ENCODE measurements at regions not wholly inside any gene's neighbourhood (a gene's known extent, or its start where the extent isn't known, plus 50 kb on each side); places are given as distances from the start of the nearest gene placed in this dataset.
A peak's percentile ranks its signal among the peaks of the same experiment; 100 is the strongest.

GRCh38 chr10:78690354-78691111 lies 378.2 kb upstream of the ZMIZ1 start:
- Mint-ChIP-seq H3K36me3 (no peaks in the 10 kb centered on the region), H3K27ac (no peak overlapping the region), H3K9me3 (peaks cover 0 to 4% (median 0%) of the 10 kb centered on the region in 7 donors), H3K27me3 (peaks cover 34 to 50% (median 47%) of the 10 kb centered on the region in 3 donors), H3K4me3 (no peak overlapping the region), H3K4me1 (no peaks in the 10 kb centered on the region)
- ATAC-seq (ENCODE audit: low read depth in 2 of 2) (no peak), DNase-seq (no peak)

- Mint-ChIP-seq H3K9me3 (peaks cover 0 to 4% (median 0%) of the 10 kb centered on the region in 7 donors), H3K27ac (no peak overlapping the region), H3K27me3 (peaks cover 25 to 47% (median 41%) of the 10 kb centered on the region in 3 donors), H3K4me3 (no peak overlapping the region), H3K36me3 (no peaks in the 10 kb centered on the region), H3K4me1 (no peaks in the 10 kb centered on the region)
- DNase-seq (no peak), ATAC-seq (ENCODE audit: low read depth in 2 of 2) (no peak)
Observed at GRCh38 chr10:78691301-78692030, 377.3 kb upstream of the ZMIZ1 start.

- Mint-ChIP-seq H3K36me3 (no peaks in the 10 kb centered on the region), H3K4me1 (no peaks in the 10 kb centered on the region), H3K4me3 (no peak overlapping the region), H3K9me3 (peaks cover 0 to 4% (median 0%) of the 10 kb centered on the region in 7 donors), H3K27ac (no peak overlapping the region), H3K27me3 (peaks cover 26 to 41% (median 34%) of the 10 kb centered on the region in 3 donors)
- ATAC-seq (ENCODE audit: low read depth in 2 of 2) (no peak), DNase-seq (no peak)
Observed at GRCh38 chr10:78692071-78692470, 376.7 kb upstream of the ZMIZ1 start.

GRCh38 chr10:78695846-78696245 lies 372.9 kb upstream of the ZMIZ1 start:
- peaks cover 35 to 44% (median 44%) of the 10 kb centered on the region in 3 donors for H3K27me3 Mint-ChIP-seq
- H3K27ac Mint-ChIP-seq: no peak overlapping the region
- no peak for DNase-seq
- H3K9me3 Mint-ChIP-seq: no peaks in the 10 kb centered on the region
- H3K4me1 Mint-ChIP-seq: no peaks in the 10 kb centered on the region
- ATAC-seq (ENCODE audit: low read depth in 2 of 2): no peak
- H3K4me3 Mint-ChIP-seq: no peak overlapping the region
- H3K36me3 Mint-ChIP-seq: no peaks in the 10 kb centered on the region

GRCh38 chr10:78696791-78697395 lies 371.9 kb upstream of the ZMIZ1 start:
- DNase-seq: no peak
- H3K27ac Mint-ChIP-seq: no peak overlapping the region
- no peak overlapping the region for H3K4me3 Mint-ChIP-seq
- H3K36me3 Mint-ChIP-seq: no peaks in the 10 kb centered on the region
- H3K4me1 Mint-ChIP-seq: no peaks in the 10 kb centered on the region
- ATAC-seq (ENCODE audit: low read depth in 2 of 2): no peak
- H3K9me3 Mint-ChIP-seq: no peaks in the 10 kb centered on the region
- peaks cover 36 to 48% (median 44%) of the 10 kb centered on the region in 3 donors for H3K27me3 Mint-ChIP-seq

GRCh38 chr10:78699971-78700370 lies 368.8 kb upstream of the ZMIZ1 start:
- ATAC-seq (ENCODE audit: low read depth in 2 of 2): no peak
- no peaks in the 10 kb centered on the region for H3K9me3 Mint-ChIP-seq
- no peak overlapping the region for H3K4me3 Mint-ChIP-seq
- H3K36me3 Mint-ChIP-seq: no peaks in the 10 kb centered on the region
- peaks cover 24 to 38% (median 35%) of the 10 kb centered on the region in 3 donors for H3K27me3 Mint-ChIP-seq
- DNase-seq: no peak
- H3K4me1 Mint-ChIP-seq: no peaks in the 10 kb centered on the region
- H3K27ac Mint-ChIP-seq: peak overlapping the region in 1 of 6 donors; percentile 1

GRCh38 chr10:78700413-78700812 lies 368.4 kb upstream of the ZMIZ1 start:
- H3K27me3 Mint-ChIP-seq: peaks cover 24 to 35% (median 33%) of the 10 kb centered on the region in 3 donors
- H3K36me3 Mint-ChIP-seq: no peaks in the 10 kb centered on the region
- H3K4me3 Mint-ChIP-seq: no peak overlapping the region
- no peaks in the 10 kb centered on the region for H3K9me3 Mint-ChIP-seq
- H3K4me1 Mint-ChIP-seq: no peaks in the 10 kb centered on the region
- no peak overlapping the region for H3K27ac Mint-ChIP-seq
- DNase-seq (no peak), ATAC-seq (ENCODE audit: low read depth in 2 of 2) (no peak)

GRCh38 chr10:78700816-78701520 lies 367.8 kb upstream of the ZMIZ1 start:
- no peak for DNase-seq
- ATAC-seq (ENCODE audit: low read depth in 2 of 2): no peak
- H3K27me3 Mint-ChIP-seq: peaks cover 24 to 35% (median 28%) of the 10 kb centered on the region in 3 donors
- H3K27ac Mint-ChIP-seq: peak overlapping the region in 1 of 6 donors; percentile 86
- H3K4me1 Mint-ChIP-seq: no peaks in the 10 kb centered on the region
- H3K9me3 Mint-ChIP-seq: peaks cover 0 to 2% (median 0%) of the 10 kb centered on the region in 7 donors
- H3K36me3 Mint-ChIP-seq: no peaks in the 10 kb centered on the region
- no peak overlapping the region for H3K4me3 Mint-ChIP-seq

GRCh38 chr10:78702186-78702585 lies 366.6 kb upstream of the ZMIZ1 start:
- ATAC-seq (ENCODE audit: low read depth in 2 of 2) (no peak), DNase-seq (no peak)
- H3K27ac Mint-ChIP-seq: no peak overlapping the region
- H3K4me1 Mint-ChIP-seq: no peaks in the 10 kb centered on the region
- no peaks in the 10 kb centered on the region for H3K36me3 Mint-ChIP-seq
- H3K9me3 Mint-ChIP-seq: peaks cover 0 to 2% (median 0%) of the 10 kb centered on the region in 7 donors
- no peak overlapping the region for H3K4me3 Mint-ChIP-seq
- peaks cover 24 to 29% (median 27%) of the 10 kb centered on the region in 3 donors for H3K27me3 Mint-ChIP-seq

GRCh38 chr10:78702876-78703275 lies 365.9 kb upstream of the ZMIZ1 start:
- Mint-ChIP-seq H3K27ac (no peak overlapping the region), H3K4me3 (no peak overlapping the region), H3K36me3 (no peaks in the 10 kb centered on the region), H3K4me1 (no peaks in the 10 kb centered on the region), H3K27me3 (peaks cover 23 to 27% (median 24%) of the 10 kb centered on the region in 3 donors), H3K9me3 (peaks cover 0 to 2% (median 0%) of the 10 kb centered on the region in 7 donors)
- ATAC-seq (ENCODE audit: low read depth in 2 of 2) (no peak), DNase-seq (no peak)

- peaks cover 19 to 32% (median 29%) of the 10 kb centered on the region in 3 donors for H3K27me3 Mint-ChIP-seq
- no peaks in the 10 kb centered on the region for H3K36me3 Mint-ChIP-seq
- H3K4me3 Mint-ChIP-seq: no peak overlapping the region
- no peak overlapping the region for H3K27ac Mint-ChIP-seq
- H3K4me1 Mint-ChIP-seq: no peaks in the 10 kb centered on the region
- DNase-seq: no peak
- H3K9me3 Mint-ChIP-seq: peaks cover 0 to 2% (median 0%) of the 10 kb centered on the region in 7 donors
- no peak for ATAC-seq (ENCODE audit: low read depth in 2 of 2)
Observed at GRCh38 chr10:78703593-78703992, 365.2 kb upstream of the ZMIZ1 start.

- Mint-ChIP-seq H3K27me3 (peaks cover 10 to 35% (median 32%) of the 10 kb centered on the region in 3 donors), H3K27ac (no peak overlapping the region), H3K4me1 (no peaks in the 10 kb centered on the region), H3K9me3 (peaks cover 0 to 10% (median 6%) of the 10 kb centered on the region in 7 donors), H3K4me3 (no peak overlapping the region), H3K36me3 (peaks cover 0 to 5% of the 10 kb centered on the region in 2 donors)
- no peak for ATAC-seq (ENCODE audit: low read depth in 2 of 2)
- no peak for DNase-seq
Observed at GRCh38 chr10:78706256-78706655, 362.5 kb upstream of the ZMIZ1 start.

Measured in naive B cell (primary cell).